MM.1S (cell line): ENCODE measurements at regions not wholly inside any gene's neighbourhood (a gene's known extent, or its start where the extent isn't known, plus 50 kb on each side); places are given as distances from the start of the nearest gene placed in this dataset.

Experiments used
- EZH2phosphoT487 ChIP-seq: fragments of 300-600 bp; sonication (generic); IDR thresholded peaks from 2 replicates; pipeline ENCODE4 v1.6.1; 2018; ENCODE audit warnings: antibody characterized with exemption, low read length
- TF ChIP-seq, protein P1 (sequence below): fragments of 300-600 bp; sonication (generic); IDR thresholded peaks from 2 replicates; pipeline ENCODE4 v1.5.1; 2016; ENCODE audit warnings: antibody characterized with exemption, low read length, mixed read lengths

DNA sequence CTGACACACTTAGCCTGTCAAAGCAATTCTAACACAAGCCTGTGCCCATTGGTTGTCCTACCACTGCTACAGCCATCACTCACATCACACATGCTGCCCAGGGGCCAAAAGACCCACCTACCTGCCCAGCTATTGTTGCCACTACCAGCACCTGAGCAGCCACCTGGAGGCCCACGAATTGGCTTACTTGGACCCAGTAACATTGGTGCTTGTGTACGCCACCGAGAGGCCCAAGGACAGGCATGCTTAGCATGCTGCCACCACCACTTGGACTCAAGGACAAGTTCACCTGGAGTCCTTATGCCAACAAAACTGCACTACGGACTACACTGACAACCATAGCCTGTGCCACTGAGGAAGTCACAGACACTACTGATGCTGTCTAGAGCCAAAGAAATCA is 221.1 kb downstream of the SLC38A4 start:
- TF ChIP-seq, protein P1, sequence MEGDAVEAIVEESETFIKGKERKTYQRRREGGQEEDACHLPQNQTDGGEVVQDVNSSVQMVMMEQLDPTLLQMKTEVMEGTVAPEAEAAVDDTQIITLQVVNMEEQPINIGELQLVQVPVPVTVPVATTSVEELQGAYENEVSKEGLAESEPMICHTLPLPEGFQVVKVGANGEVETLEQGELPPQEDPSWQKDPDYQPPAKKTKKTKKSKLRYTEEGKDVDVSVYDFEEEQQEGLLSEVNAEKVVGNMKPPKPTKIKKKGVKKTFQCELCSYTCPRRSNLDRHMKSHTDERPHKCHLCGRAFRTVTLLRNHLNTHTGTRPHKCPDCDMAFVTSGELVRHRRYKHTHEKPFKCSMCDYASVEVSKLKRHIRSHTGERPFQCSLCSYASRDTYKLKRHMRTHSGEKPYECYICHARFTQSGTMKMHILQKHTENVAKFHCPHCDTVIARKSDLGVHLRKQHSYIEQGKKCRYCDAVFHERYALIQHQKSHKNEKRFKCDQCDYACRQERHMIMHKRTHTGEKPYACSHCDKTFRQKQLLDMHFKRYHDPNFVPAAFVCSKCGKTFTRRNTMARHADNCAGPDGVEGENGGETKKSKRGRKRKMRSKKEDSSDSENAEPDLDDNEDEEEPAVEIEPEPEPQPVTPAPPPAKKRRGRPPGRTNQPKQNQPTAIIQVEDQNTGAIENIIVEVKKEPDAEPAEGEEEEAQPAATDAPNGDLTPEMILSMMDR, result no peak
- no peak for TF ChIP-seq EZH2phosphoT487
